Naive B cell (primary cell): ENCODE measurements at regions not wholly inside any gene's neighbourhood (a gene's known extent, or its start where the extent isn't known, plus 50 kb on each side); places are given as distances from the start of the nearest gene placed in this dataset.

Source experiments
- ATAC-seq, 2 donors: fragments of 150-1000 bp; cut with Tn5 transposase; 2 replicates each; pipeline ENCODE4 v1.10.0; 2021; ENCODE audit warnings: low read depth in 2 of 2, mild to moderate bottlenecking in 2 of 2, moderate library complexity in 2 of 2
- DNase-seq: peaks from one replicate; pipeline ENCODE4 v3.0.0; 2022
- H3K27ac Mint-ChIP-seq, 6 donors: one replicate each; pipeline ENCODE4 v1.8.0; 2020 to 2022; ENCODE audit warnings: mild to moderate bottlenecking in 6 of 6, mixed read lengths in 6 of 6, moderate library complexity in 5 of 6, inconsistent platforms in 2 of 6
- H3K27me3 Mint-ChIP-seq, 3 donors: one replicate each; pipeline ENCODE4 v1.8.0; 2021 to 2022; ENCODE audit warnings: mixed read lengths in 3 of 3, mild to moderate bottlenecking in 1 of 3
- H3K36me3 Mint-ChIP-seq, 2 donors: one replicate each; pipeline ENCODE4 v1.8.0; 2020 to 2022; ENCODE audit warnings: mixed read lengths in 2 of 2, inconsistent platforms in 1 of 2, mild to moderate bottlenecking in 1 of 2
- H3K4me1 Mint-ChIP-seq, 3 donors: one replicate each; pipeline ENCODE4 v1.8.0; 2020 to 2022; ENCODE audit warnings: mixed read lengths in 3 of 3, inconsistent platforms in 1 of 3, mild to moderate bottlenecking in 1 of 3, moderate library complexity in 1 of 3
- H3K4me3 Mint-ChIP-seq, 8 donors: one replicate each; pipeline ENCODE4 v1.8.0; 2020 to 2022; ENCODE audit warnings: mild to moderate bottlenecking in 8 of 8, mixed read lengths in 8 of 8, moderate library complexity in 8 of 8, inconsistent platforms in 2 of 8
- H3K9me3 Mint-ChIP-seq, 7 donors: one replicate each; pipeline ENCODE4 v1.8.0; 2020 to 2022; ENCODE audit warnings: mixed read lengths in 7 of 7, mild to moderate bottlenecking in 5 of 7, inconsistent platforms in 2 of 7, moderate library complexity in 1 of 7

- no peak for DNase-seq
- H3K27ac Mint-ChIP-seq, result no peak overlapping the region
Observed at GRCh38 chr12:107231303-107231702, 138.0 kb upstream of the CRY1 start.

DNA sequence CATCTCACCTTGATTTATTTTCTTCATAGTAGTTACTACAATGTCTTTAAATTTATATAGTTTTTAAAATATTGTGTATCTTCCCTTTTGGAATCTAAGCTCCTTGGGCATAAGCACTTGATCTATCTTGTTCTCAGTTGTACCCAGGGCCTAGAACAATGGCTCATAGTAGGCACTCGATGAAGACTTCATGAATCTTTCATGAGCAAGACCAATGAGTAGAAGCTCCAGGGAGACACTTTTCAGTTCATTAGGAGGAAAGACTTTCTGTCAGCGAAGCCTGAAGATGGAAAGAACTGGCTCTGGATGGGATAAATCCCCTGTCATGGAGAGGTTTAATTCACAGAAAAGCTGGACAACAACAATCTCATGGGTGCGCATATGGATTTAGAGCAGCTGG is 140.2 kb upstream of the CRY1 start:
- Mint-ChIP-seq H3K27ac (no peak overlapping the region), H3K4me1 (no peaks in the 10 kb centered on the region), H3K27me3 (peaks cover 7 to 37% (median 13%) of the 10 kb centered on the region in 3 donors), H3K9me3 (no peaks in the 10 kb centered on the region), H3K4me3 (no peak overlapping the region), H3K36me3 (no peaks in the 10 kb centered on the region)
- no peak for DNase-seq
- no peak for ATAC-seq

More at GRCh38 chr12:107231303-107231702, 138.0 kb upstream of the CRY1 start:
- Mint-ChIP-seq H3K9me3 (no peaks in the 10 kb centered on the region), H3K27me3 (peaks cover 0 to 20% (median 5%) of the 10 kb centered on the region in 3 donors), H3K4me1 (no peaks in the 10 kb centered on the region), H3K36me3 (no peaks in the 10 kb centered on the region), H3K4me3 (no peak overlapping the region)
- ATAC-seq, result no peak

GRCh38 chr12:107235600-107235999 is 142.3 kb upstream of the CRY1 start:
- Mint-ChIP-seq H3K36me3 (no peaks in the 10 kb centered on the region), H3K27ac (no peak overlapping the region), H3K9me3 (no peaks in the 10 kb centered on the region), H3K27me3 (peaks cover 7 to 41% (median 20%) of the 10 kb centered on the region in 3 donors), H3K4me3 (no peak overlapping the region), H3K4me1 (no peaks in the 10 kb centered on the region)
- ATAC-seq, result no peak
- no peak for DNase-seq

DNA sequence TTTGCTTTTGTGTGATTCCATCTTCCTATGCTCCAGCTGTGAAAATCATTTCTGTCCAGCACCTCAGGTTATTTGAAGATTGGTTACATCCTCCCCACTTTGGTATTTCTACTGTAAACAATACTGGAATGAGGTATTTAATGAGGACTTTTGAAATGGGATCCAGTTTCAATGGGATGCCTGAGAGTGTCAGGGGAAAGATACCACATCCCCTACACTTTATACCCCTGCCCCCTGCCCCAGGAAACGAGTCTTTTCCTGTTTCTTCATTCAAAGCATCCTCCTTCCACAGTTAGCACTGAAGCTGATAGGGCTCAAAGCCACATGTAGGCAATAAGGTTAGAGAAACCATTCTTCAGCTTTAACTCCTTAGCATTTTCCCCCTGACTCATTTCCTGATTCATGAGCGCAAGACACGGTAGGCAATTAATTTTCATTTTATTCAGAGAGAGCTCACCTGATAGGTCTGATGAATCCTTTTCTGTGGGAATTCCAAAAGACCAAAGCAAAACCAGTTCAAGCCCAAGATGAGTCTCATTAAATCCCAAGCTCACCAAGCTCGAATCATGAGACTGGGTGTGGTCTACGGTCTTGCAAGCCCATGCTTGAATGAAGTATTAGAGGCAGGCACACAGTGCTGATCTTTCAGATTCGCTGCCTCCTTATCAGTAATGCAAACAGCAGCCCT is 143.6 kb upstream of the CRY1 start:
- Mint-ChIP-seq H3K9me3 (no peaks in the 10 kb centered on the region), H3K36me3 (no peaks in the 10 kb centered on the region), H3K27me3 (peaks cover 7 to 48% (median 20%) of the 10 kb centered on the region in 3 donors), H3K4me3 (no peak overlapping the region), H3K27ac (no peak overlapping the region), H3K4me1 (no peaks in the 10 kb centered on the region)
- DNase-seq (no peak), ATAC-seq (no peak)

DNA sequence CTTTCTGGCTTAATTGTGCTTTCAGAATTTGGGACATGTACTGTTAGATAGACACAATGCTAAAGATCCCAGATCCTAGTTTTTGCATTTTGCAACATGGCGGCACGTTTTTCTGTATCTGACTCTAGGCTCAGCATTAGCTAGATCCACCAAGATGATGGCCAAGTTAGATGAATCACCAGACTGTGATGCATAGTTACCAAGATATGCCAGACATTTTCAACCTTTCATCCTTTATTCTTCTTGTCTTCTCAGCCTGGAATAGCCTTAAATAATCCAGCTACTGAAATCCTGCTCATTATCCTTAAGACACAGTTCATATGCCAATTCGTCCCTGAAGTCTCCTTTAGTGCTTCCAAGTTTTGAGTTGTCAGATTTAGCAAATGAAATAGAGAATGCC is 144.9 kb upstream of the CRY1 start:
- ATAC-seq (no peak), DNase-seq (no peak)
- Mint-ChIP-seq H3K27ac (no peak overlapping the region), H3K27me3 (peaks cover 16 to 60% (median 32%) of the 10 kb centered on the region in 3 donors), H3K36me3 (no peaks in the 10 kb centered on the region), H3K4me1 (no peaks in the 10 kb centered on the region), H3K9me3 (no peaks in the 10 kb centered on the region), H3K4me3 (no peak overlapping the region)

GRCh38 chr12:107241411-107241810 is 148.1 kb upstream of the CRY1 start:
- Mint-ChIP-seq H3K27me3 (peaks cover 21 to 66% (median 46%) of the 10 kb centered on the region in 3 donors), H3K9me3 (no peaks in the 10 kb centered on the region), H3K27ac (no peak overlapping the region), H3K4me3 (no peak overlapping the region), H3K36me3 (no peaks in the 10 kb centered on the region), H3K4me1 (no peaks in the 10 kb centered on the region)
- DNase-seq (no peak), ATAC-seq (no peak)

- no peak for DNase-seq
- no peak for ATAC-seq
- H3K9me3 Mint-ChIP-seq, result peaks cover 0 to 5% (median 0%) of the 10 kb centered on the region in 7 donors
- no peak overlapping the region for H3K4me3 Mint-ChIP-seq
- H3K4me1 Mint-ChIP-seq, result no peaks in the 10 kb centered on the region
- no peak overlapping the region for H3K27ac Mint-ChIP-seq
- peaks cover 20 to 58% (median 41%) of the 10 kb centered on the region in 3 donors for H3K27me3 Mint-ChIP-seq
- no peaks in the 10 kb centered on the region for H3K36me3 Mint-ChIP-seq
Observed at GRCh38 chr12:107242189-107242588, 148.8 kb upstream of the CRY1 start.

DNA sequence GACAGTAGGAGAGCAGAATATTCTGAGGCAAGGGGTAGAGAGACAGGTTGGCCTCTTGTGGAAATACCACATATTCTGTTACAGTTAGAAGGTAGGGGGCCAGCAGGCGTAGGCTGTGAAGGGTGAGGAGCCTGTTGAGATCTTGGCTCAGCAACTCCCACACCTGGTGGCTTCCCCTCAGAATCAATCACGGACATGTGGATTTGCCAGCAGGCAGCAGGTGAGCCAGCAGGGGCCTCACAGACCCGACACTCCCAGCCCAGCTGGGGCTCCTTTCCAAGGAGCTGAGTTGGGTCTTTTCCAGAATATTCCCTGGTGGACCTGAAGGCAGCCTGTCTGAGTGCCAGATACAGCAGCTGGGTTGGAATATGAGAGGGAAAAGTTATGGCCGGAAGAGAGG is 150.0 kb upstream of the CRY1 start:
- Mint-ChIP-seq H3K4me1 (no peaks in the 10 kb centered on the region), H3K27ac (peak overlapping the region in 1 of 6 donors; percentile 72), H3K36me3 (no peaks in the 10 kb centered on the region)

DNA sequence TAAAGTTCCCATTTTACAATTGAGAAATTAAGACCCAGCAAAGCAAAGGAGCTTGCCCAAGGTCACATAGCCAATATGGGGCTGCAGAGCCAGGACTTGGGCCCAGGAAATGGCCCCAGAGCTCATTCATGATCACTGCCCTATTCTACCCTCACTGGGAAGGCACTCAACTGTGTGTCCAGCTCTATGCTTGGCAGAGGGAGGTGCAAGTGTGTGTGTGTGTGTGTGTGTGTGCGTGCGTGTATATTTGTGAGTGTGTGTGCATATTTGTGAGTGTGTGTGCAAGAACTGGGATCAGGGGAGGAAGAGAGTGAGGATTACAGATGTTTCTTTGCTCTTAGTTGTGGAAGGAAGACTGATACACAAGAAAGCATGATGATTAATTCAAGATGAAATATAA is 151.2 kb upstream of the CRY1 start:
- Mint-ChIP-seq H3K27me3 (peaks cover 29 to 59% (median 41%) of the 10 kb centered on the region in 3 donors), H3K27ac (no peak overlapping the region), H3K9me3 (peaks cover 0 to 5% (median 0%) of the 10 kb centered on the region in 7 donors), H3K4me3 (no peak overlapping the region), H3K36me3 (no peaks in the 10 kb centered on the region), H3K4me1 (no peaks in the 10 kb centered on the region)
- ATAC-seq (no peak), DNase-seq (no peak)

More for the DNA sequence above, 150.0 kb upstream of the CRY1 start:
- Mint-ChIP-seq H3K27me3 (peaks cover 24 to 52% (median 33%) of the 10 kb centered on the region in 3 donors), H3K9me3 (peaks cover 0 to 5% (median 0%) of the 10 kb centered on the region in 7 donors), H3K4me3 (no peak overlapping the region)
- DNase-seq, result no peak
- no peak for ATAC-seq

- Mint-ChIP-seq H3K4me3 (no peak overlapping the region), H3K36me3 (no peaks in the 10 kb centered on the region), H3K27ac (no peak overlapping the region), H3K4me1 (no peaks in the 10 kb centered on the region), H3K27me3 (peaks cover 28 to 47% (median 29%) of the 10 kb centered on the region in 3 donors), H3K9me3 (peaks cover 0 to 5% (median 0%) of the 10 kb centered on the region in 7 donors)
- ATAC-seq (no peak), DNase-seq (no peak)
Observed at GRCh38 chr12:107247650-107248049, 154.3 kb upstream of the CRY1 start.

DNA sequence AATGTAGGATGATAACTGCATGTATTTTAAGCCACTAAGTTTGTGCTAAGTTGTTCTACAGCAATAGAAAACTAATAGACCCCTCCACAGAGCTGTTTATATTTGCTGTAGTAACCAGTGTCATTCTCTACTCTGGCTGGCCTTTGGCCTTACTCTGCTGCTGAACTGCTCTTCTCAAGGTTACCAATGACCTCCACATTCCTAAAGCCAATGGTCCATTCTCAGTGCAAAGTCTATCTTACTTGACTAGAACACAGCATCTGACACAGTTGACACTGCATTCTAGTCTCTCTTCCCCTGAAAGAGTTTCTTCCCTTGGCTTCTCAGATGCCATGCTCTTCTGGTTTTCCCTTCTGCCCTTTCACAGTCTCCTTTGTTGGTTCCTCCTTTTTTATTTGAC is 154.8 kb upstream of the CRY1 start:
- H3K9me3 Mint-ChIP-seq, result peaks cover 0 to 5% (median 0%) of the 10 kb centered on the region in 7 donors
- H3K4me1 Mint-ChIP-seq, result no peaks in the 10 kb centered on the region
- peaks cover 24 to 42% (median 26%) of the 10 kb centered on the region in 3 donors for H3K27me3 Mint-ChIP-seq
- H3K36me3 Mint-ChIP-seq, result no peaks in the 10 kb centered on the region
- no peak overlapping the region for H3K27ac Mint-ChIP-seq
- ATAC-seq (no peak), DNase-seq (no peak)
- H3K4me3 Mint-ChIP-seq, result no peak overlapping the region

DNA sequence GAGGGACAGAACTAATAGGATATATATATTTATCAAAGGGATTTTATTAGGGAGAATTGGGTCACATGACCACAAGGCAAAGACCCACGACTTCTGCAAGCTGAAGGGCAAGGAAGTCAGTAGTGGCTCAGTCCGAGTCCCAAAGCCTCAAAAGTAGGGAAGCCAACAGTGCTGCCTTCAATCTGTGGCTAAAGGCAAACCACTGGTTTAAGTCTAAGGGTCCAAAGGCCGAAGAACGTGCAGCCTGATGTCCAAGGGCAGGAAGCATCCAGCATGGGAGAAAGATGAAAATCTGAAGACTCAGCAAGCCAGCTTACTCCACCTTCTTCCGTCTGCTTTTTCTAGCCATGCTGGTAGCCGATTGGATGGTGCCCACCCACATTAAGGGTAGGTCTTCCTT is 157.9 kb upstream of the CRY1 start:
- no peak for ATAC-seq
- Mint-ChIP-seq H3K27me3 (peaks cover 19 to 23% (median 19%) of the 10 kb centered on the region in 3 donors), H3K27ac (no peak overlapping the region), H3K9me3 (peaks cover 0 to 5% (median under 1%) of the 10 kb centered on the region in 7 donors), H3K36me3 (no peaks in the 10 kb centered on the region), H3K4me1 (no peaks in the 10 kb centered on the region), H3K4me3 (no peak overlapping the region)
- no peak for DNase-seq

DNA sequence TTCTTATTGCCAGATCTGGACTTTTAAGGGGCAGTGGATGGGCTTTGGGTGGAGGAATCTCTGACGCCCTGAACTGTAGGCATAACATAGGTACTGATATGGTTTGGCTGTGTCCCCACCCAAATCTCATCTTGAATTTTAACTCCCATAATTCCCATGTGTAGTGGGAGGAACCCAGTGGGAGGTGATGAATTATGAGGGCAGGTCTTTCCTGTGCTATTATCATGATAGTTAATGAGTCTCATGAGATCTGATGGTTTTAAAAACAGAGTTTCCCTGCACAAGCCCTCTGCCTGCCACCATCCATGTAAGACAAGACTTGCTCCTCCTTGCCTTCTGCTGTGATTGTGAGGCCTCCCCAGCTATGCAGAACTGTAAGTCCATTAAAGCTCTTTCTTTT is 160.0 kb upstream of the CRY1 start:
- peaks cover 15 to 36% (median 24%) of the 10 kb centered on the region in 3 donors for H3K27me3 Mint-ChIP-seq
- H3K27ac Mint-ChIP-seq, result no peak overlapping the region
- H3K4me1 Mint-ChIP-seq, result no peaks in the 10 kb centered on the region
- no peak for DNase-seq
- no peak overlapping the region for H3K4me3 Mint-ChIP-seq
- H3K36me3 Mint-ChIP-seq, result no peaks in the 10 kb centered on the region
- H3K9me3 Mint-ChIP-seq, result peaks cover 0 to 13% (median 0%) of the 10 kb centered on the region in 7 donors
- ATAC-seq, result no peak

DNA sequence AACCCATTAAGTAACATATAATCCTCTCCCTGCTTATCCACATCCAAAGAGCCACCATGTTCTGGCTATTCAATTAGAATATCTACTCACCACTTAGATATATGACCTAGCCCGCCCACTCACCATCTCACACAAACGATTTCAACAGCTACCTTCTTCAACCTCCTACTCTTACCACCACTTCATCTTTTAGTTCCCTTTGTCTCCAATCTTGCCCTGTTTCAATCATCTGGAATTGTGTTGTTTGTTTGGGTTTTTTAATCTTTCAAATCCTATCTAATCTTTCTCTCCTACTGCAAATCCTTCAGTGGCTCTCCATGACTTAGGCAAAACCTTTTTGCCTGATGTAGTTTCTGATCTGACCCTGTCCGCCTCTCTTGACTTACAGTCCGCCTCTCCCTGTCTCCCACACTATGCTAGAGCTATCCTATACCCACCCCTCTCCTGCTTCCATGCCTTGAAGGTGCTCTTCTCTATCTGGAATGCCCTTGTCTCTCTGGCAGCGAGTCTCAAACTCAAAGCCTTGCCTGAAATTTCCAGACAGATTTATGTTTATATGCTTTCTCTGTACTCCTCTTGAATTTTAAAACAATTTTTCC is 161.0 kb upstream of the CRY1 start:
- Mint-ChIP-seq H3K4me3 (no peak overlapping the region), H3K36me3 (no peaks in the 10 kb centered on the region), H3K27me3 (peaks cover 11 to 26% (median 17%) of the 10 kb centered on the region in 3 donors), H3K27ac (peak overlapping the region in 1 of 6 donors; percentile 65), H3K9me3 (peaks cover 0 to 13% (median 0%) of the 10 kb centered on the region in 7 donors), H3K4me1 (no peaks in the 10 kb centered on the region)
- no peak for ATAC-seq
- DNase-seq, result no peak
